Head of caudate nucleus (tissue), 42 donors: ENCODE measurements at regions not wholly inside any gene's neighbourhood (a gene's known extent, or its start where the extent isn't known, plus 50 kb on each side); places are given as distances from the start of the nearest gene placed in this dataset.
"Not testable (repeated sequence)": the region's sequence is repeated elsewhere in the genome, so short reads cannot be mapped to it uniquely, and the experiment has no call there.

Source experiments
- DNase-seq, 42 donors: peaks; one replicate each; pipeline versions ENCODE4 v3.0.0 to v3.0.0-alpha.2; 2020 to 2021; ENCODE audit warnings: mixed read lengths in 7 of 42
- intact Hi-C: fragments of 100-400 bp; cut with DNase I; formaldehyde crosslinking; loops from one replicate; pipeline ENCODE4 v1.15.0; 2022

GRCh38 chr9:36521148-36521547 lies 51.5 kb upstream of the MELK start:
- DNase-seq, result no peak
- intact Hi-C loops, result no loop called here

GRCh38 chr9:36517131-36517530 lies 55.6 kb upstream of the MELK start:
- intact Hi-C loops, result no loop called here
- DNase-seq, result no peak

- intact Hi-C loops, result no loop called here
- no peak for DNase-seq
These were observed 68.5 kb upstream of the MELK start for GRCh38 chr9:36504156-36504555.

- intact Hi-C loops, result no loop called here
- no peak for DNase-seq
These were observed 69.3 kb upstream of the MELK start for GRCh38 chr9:36503172-36504088.

- no peak for DNase-seq
- intact Hi-C loops, result no loop called here
These were observed 71.0 kb upstream of the MELK start for GRCh38 chr9:36501727-36502126.

- intact Hi-C loops, DNase-seq: not testable (repeated sequence)
These were observed 71.8 kb upstream of the MELK start for GRCh38 chr9:36500931-36501330.

GRCh38 chr9:36499174-36499890 lies 73.4 kb upstream of the MELK start:
- intact Hi-C loops, result no loop called here
- DNase-seq, result no peak

GRCh38 chr9:36493564-36493963 lies 79.1 kb upstream of the MELK start:
- intact Hi-C loops, DNase-seq: not testable (repeated sequence)

GRCh38 chr9:36492865-36493264 lies 79.8 kb upstream of the MELK start:
- no peak for DNase-seq

GRCh38 chr9:36489453-36489852 lies 83.2 kb upstream of the MELK start:
- no peak for DNase-seq
- intact Hi-C loops, result no loop called here

More at GRCh38 chr9:36492865-36493264, 79.8 kb upstream of the MELK start:
- intact Hi-C loops, result no loop called here

GRCh38 chr9:36488389-36488756 lies 84.3 kb upstream of the MELK start:
- peak in 3 of 42 donors; percentile 3 to 19 (median 19) for DNase-seq
- intact Hi-C loops, result no loop called here

GRCh38 chr9:36487482-36488388 lies 85.0 kb upstream of the MELK start:
- peak; percentile 48 to 95 (median 90) for DNase-seq
- intact Hi-C loops, result no loop called here

GRCh38 chr9:36486933-36487481 lies 85.7 kb upstream of the MELK start:
- intact Hi-C loops, result no loop called here
- DNase-seq, result peak in 34 of 42 donors; percentile 5 to 61 (median 35)

- DNase-seq, result peak in 32 of 42 donors; percentile 6 to 60 (median 28)
- intact Hi-C loops, result no loop called here
These were observed 86.3 kb upstream of the MELK start for GRCh38 chr9:36486329-36486932.

GRCh38 chr9:36485647-36486328 lies 85.7 kb upstream of the RNF38 start:
- intact Hi-C loops, result no loop called here
- peak in 5 of 42 donors; percentile 9 to 59 (median 22) for DNase-seq

GRCh38 chr9:36484124-36484523 lies 84.1 kb upstream of the RNF38 start:
- intact Hi-C loops, result no loop called here
- no peak for DNase-seq

GRCh38 chr9:36479101-36479500 lies 79.0 kb upstream of the RNF38 start:
- intact Hi-C loops, result no loop called here
- peak in 39 of 42 donors; percentile 8 to 79 (median 42) for DNase-seq

GRCh38 chr9:36471359-36471758 lies 71.3 kb upstream of the RNF38 start:
- intact Hi-C loops, result no loop called here
- no peak for DNase-seq
